Prostate gland (tissue), 2 donors: ENCODE measurements at regions not wholly inside any gene's neighbourhood (a gene's known extent, or its start where the extent isn't known, plus 50 kb on each side); places are given as distances from the start of the nearest gene placed in this dataset.

ENCODE experiments used
- DNase-seq: peaks from one replicate; pipeline ENCODE4 v3.0.0-alpha.2; 2019; ENCODE audit warnings: low spot score
- H3K27ac ChIP-seq, 2 donors: fragments of 200-600 bp; sonication (generic); 2 replicates each; pipeline ENCODE4 v1.5.1; 2017 to 2019
- H3K27me3 ChIP-seq: fragments of 200-600 bp; sonication (generic); replicated peaks from 2 replicates; pipeline ENCODE4 v1.5.1; 2019; ENCODE audit not compliant: insufficient read depth
- H3K36me3 ChIP-seq, 2 donors: fragments of 200-600 bp; sonication (generic); 1 replicate in 1 of 2; 2 replicates in 1 of 2; pipeline versions ENCODE4 v1.5.1 to v1.8.1; 2017 to 2019
- H3K4me1 ChIP-seq: fragments of 200-600 bp; sonication (generic); replicated peaks from 2 replicates; pipeline ENCODE4 v1.5.1; 2019
- H3K4me3 ChIP-seq, 2 donors: fragments of 200-600 bp; sonication (generic); 2 replicates each; pipeline ENCODE4 v1.5.1; 2017 to 2019
- H3K9me3 ChIP-seq: fragments of 200-600 bp; sonication (generic); 2 replicates; pipeline ENCODE4 v1.5.1; 2017
- POLR2A ChIP-seq: fragments of 450-650 bp; IDR thresholded peaks from one replicate; pipeline ENCODE4 v1.6.1; 2016; ENCODE audit warnings: antibody characterized with exemption, mild to moderate bottlenecking
- POLR2AphosphoS5 ChIP-seq: sonication (generic); formaldehyde crosslinking; IDR thresholded peaks from one replicate; pipeline ENCODE4 v1.6.1; 2017; ENCODE audit warnings: antibody characterized with exemption
- WGBS: methylation state at CpG from one replicate; pipeline ENCODE4 v1.1.5; 2018; 5-methylcytosine and 5-hydroxymethylcytosine counted together
- intact Hi-C: fragments of 100-400 bp; cut with DNase I; formaldehyde crosslinking; loops from one replicate; pipeline ENCODE4 v1.14.2; 2022
- TF ChIP-seq, protein P1 (sequence below), 4 experiments: fragments of 200-600 bp in 2 of 4; fragments of 450-650 bp in 2 of 4; sonication (generic) in 2 of 4; IDR thresholded peaks; 1 replicate in 3 of 4; 2 replicates in 1 of 4; pipeline ENCODE4 v1.5.1; 2016 to 2019; ENCODE audit warnings: antibody characterized with exemption in 4 of 4, mild to moderate bottlenecking in 2 of 4, moderate library complexity in 2 of 4

DNA sequence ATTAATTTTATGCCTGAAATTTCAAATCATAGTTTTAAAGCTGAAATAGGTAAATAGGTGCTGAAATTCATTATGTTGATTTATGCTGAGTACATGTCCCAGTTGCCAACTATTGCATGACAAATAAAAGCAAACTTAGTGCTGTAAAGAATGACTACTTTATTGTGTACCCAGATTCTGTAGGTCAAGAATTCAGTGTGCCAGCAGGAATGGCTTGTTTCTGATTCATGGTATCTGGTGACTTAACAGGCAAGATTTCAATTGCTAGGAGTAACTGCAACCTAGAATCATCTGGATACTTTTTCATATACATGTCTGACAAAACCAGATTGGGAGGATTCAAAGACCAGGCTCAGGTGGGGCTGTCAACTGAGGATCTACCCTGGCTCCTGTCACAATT, 678.4 kb upstream of the ADAMTS5 start:
- intact Hi-C loops: no loop called here
- no peaks in the 10 kb centered on the region for H3K9me3 ChIP-seq
- peak; percentile 4 for DNase-seq
- no peaks in the 10 kb centered on the region for H3K36me3 ChIP-seq
- H3K27ac ChIP-seq: no peak overlapping the region
- no peaks in the 10 kb centered on the region for H3K4me1 ChIP-seq
- H3K4me3 ChIP-seq: no peak overlapping the region
- H3K27me3 ChIP-seq: no peaks in the 10 kb centered on the region
- TF ChIP-seq POLR2AphosphoS5: no peak
- TF ChIP-seq POLR2A: no peak
- TF ChIP-seq, protein P1, sequence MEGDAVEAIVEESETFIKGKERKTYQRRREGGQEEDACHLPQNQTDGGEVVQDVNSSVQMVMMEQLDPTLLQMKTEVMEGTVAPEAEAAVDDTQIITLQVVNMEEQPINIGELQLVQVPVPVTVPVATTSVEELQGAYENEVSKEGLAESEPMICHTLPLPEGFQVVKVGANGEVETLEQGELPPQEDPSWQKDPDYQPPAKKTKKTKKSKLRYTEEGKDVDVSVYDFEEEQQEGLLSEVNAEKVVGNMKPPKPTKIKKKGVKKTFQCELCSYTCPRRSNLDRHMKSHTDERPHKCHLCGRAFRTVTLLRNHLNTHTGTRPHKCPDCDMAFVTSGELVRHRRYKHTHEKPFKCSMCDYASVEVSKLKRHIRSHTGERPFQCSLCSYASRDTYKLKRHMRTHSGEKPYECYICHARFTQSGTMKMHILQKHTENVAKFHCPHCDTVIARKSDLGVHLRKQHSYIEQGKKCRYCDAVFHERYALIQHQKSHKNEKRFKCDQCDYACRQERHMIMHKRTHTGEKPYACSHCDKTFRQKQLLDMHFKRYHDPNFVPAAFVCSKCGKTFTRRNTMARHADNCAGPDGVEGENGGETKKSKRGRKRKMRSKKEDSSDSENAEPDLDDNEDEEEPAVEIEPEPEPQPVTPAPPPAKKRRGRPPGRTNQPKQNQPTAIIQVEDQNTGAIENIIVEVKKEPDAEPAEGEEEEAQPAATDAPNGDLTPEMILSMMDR (IDR thresholded peaks at IDR 0.05): no peak

DNA sequence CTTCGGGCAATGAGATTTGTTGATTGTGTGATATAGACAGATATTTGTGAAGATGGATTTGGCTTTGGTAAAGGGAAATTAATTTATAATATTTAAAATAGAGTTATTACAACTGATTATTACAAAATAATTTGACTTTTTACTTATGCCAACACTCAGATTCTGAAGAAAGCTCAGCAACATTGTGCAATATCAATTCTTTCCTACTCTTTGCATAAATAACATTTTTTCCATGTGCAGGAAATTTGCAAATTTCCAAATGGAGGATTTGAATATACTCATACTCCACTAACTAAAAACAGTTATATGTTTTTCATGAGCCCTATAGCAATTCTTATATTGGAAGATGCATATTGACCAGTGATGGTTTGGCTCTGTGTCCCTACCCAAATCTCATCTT, 676.4 kb upstream of the ADAMTS5 start:
- TF ChIP-seq POLR2AphosphoS5 (no peak), POLR2A (no peak)
- TF ChIP-seq, protein P1 (IDR thresholded peaks at IDR 0.05): no peak
- H3K27me3 ChIP-seq: no peaks in the 10 kb centered on the region
- no peak overlapping the region for H3K27ac ChIP-seq
- 98% methylated on average over 1 of the region's 1 CpG for WGBS
- no peak for DNase-seq
- no peaks in the 10 kb centered on the region for H3K36me3 ChIP-seq
- intact Hi-C loops: no loop called here
- no peaks in the 10 kb centered on the region for H3K4me1 ChIP-seq
- H3K9me3 ChIP-seq: no peaks in the 10 kb centered on the region
- H3K4me3 ChIP-seq: no peak overlapping the region

DNA sequence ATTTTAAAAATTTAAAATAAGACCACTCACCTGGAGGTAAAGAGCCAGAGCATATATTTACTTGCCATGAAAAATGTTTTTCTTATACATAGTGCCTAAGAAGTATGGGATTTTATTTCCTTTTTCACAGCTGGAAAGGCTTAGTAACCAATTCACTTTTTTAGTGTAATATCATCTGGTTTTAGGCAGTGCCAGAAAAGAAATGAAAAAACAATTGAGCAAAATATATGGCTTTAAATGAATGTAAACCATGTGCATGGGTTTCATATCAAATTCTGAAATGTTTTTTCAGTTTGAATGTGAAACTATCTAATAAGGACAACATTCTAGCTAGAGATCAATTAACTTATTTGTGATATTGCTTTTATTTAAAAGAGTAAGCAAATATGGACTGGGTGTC, 672.4 kb upstream of the ADAMTS5 start:
- TF ChIP-seq, protein P1 (IDR thresholded peaks at IDR 0.05): no peak
- TF ChIP-seq POLR2A (no peak), POLR2AphosphoS5 (no peak)
- intact Hi-C loops: no loop called here

DNA sequence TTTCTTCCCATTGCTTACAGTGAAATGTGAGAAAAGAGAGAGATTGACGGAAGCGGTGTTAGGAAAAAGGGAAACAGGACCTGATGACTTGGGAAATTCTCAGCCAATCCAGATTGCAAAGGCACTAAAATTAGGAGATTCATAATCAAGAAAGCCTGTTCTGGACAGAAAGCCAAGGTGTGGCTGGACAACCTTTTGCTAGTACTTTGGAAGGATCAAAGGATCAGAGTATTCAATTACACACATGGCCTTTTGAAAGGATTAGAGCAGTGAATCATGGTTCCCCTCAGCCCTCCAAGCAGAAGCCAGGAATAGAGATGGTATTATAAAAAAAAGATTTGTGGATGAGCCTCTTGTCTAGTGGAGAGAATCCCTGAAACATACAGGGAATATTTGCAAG, 669.8 kb upstream of the ADAMTS5 start:
- intact Hi-C loops: no loop called here
- 48% methylated on average over 2 of the region's 2 CpGs for WGBS
- Histone ChIP-seq H3K4me1 (no peaks in the 10 kb centered on the region), H3K9me3 (no peaks in the 10 kb centered on the region), H3K4me3 (no peak overlapping the region), H3K36me3 (no peaks in the 10 kb centered on the region), H3K27ac (no peak overlapping the region), H3K27me3 (no peaks in the 10 kb centered on the region)
- no peak for TF ChIP-seq POLR2AphosphoS5
- no peak for TF ChIP-seq POLR2A
- TF ChIP-seq, protein P1 (IDR thresholded peaks at IDR 0.05): no peak
- DNase-seq: no peak

More for the DNA sequence above, 672.4 kb upstream of the ADAMTS5 start:
- Histone ChIP-seq H3K4me3 (no peak overlapping the region), H3K27me3 (no peaks in the 10 kb centered on the region), H3K4me1 (no peaks in the 10 kb centered on the region), H3K27ac (no peak overlapping the region), H3K9me3 (no peaks in the 10 kb centered on the region), H3K36me3 (no peaks in the 10 kb centered on the region)
- no peak for DNase-seq

DNA sequence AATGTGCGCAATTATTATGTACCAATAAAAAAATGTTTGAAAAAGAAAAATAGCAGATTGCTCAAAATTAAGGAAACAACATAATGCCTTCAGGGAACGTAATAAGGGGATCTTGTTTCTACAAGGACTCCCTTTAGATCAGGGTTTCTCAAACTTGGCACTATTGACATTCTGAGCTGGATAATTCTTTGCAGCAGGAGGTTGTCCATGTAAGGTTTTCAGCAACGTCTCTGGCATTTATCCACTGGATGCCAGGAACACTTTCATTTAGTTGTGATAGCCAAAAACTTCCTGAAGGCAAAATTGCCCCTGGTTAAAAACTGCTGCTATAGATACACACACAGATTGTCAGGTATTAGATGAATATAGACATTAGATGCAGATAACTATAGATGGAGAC, 666.7 kb upstream of the ADAMTS5 start:
- TF ChIP-seq POLR2A: no peak
- TF ChIP-seq, protein P1 (IDR thresholded peaks at IDR 0.05): no peak
- no peak for TF ChIP-seq POLR2AphosphoS5
- H3K9me3 ChIP-seq: no peaks in the 10 kb centered on the region
- H3K27ac ChIP-seq: no peak overlapping the region
- H3K36me3 ChIP-seq: no peaks in the 10 kb centered on the region
- WGBS: 60% methylated on average over 3 of the region's 3 CpGs
- no peak for DNase-seq
- no peak overlapping the region for H3K4me3 ChIP-seq
- H3K4me1 ChIP-seq: no peaks in the 10 kb centered on the region
- intact Hi-C loops: no loop called here
- H3K27me3 ChIP-seq: no peaks in the 10 kb centered on the region
